Glomerular visceral epithelial cell (primary cell): ENCODE measurements at regions not wholly inside any gene's neighbourhood (a gene's known extent, or its start where the extent isn't known, plus 50 kb on each side); places are given as distances from the start of the nearest gene placed in this dataset.
A peak's percentile ranks its signal among the peaks of the same experiment; 100 is the strongest.
"Not testable (repeated sequence)": the region's sequence is repeated elsewhere in the genome, so short reads cannot be mapped to it uniquely, and the experiment has no call there.

Experiments
- DNase-seq: peaks from one replicate; pipeline ENCODE4 v3.0.0-alpha.2; 2016; ENCODE audit errors: extremely low spot score

DNA sequence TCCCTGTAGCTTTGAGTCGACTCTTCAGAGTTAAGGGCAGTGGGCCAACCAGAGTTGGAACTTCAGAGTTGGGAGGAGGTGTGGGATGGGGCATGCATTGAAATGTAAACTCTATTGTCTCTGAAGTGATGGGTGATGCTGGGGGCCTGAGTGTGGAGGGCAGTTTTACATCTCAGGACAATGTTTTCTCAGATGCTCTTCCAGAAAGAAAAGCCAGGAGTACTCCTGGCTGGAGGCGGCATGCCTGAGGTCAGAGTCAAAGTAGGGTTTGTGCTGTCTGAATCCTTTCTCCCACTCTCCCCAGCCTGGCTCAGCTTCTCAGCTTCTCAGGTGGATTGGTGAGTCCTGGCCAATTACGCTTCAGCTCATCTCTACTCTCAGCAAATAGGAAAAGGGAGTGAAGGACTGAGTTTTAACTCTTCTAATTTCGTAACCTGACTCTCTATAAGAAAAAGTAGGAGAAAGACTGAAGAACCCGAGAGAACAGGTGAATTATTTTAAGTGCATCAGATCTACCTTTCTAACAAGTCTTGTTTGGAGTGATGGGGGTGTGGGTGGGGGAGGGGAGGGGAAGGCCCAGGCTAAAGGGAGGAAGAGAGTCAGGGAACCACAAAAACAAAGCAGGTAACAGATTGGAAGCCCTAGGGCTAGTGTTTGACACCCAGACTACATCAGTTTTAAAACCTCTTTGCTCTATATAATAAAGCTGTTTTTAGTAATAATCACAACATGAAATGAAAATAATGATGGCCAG lies 107.5 kb upstream of the PELI1 start:
- DNase-seq = no peak

DNA sequence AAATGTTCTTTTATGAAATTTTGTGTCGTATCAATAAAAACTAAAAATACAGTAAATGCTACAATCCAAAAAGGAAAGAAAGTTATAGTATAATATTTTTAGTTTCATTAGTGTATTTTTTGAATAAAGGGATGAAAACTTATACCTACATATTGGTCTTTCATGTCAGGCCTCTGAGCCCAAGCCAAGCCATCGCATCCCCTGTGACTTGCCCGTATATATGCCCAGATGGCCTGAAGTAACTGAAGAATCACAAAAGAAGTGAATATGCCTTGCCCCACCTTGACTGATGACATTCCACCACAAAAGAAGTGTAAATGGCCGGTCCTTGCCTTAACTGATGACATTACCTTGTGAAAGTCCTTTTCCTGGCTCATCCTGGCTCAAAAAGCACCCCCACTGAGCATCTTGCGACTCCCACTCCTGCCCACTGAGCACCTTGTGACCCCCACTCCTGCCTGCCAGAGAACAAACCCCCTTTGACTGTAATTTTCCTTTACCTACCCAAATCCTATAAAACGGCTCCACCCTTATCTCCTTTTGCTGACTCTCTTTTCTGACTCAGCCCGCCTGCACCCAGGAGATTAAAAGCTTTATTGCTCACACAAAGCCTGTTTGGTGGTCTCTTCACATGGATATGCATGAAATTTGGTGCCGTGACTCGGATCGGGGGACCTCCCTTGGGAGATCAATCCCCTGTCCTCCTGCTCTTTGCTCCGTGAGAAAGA lies 108.2 kb upstream of the PELI1 start:
- DNase-seq = not testable (repeated sequence)

DNA sequence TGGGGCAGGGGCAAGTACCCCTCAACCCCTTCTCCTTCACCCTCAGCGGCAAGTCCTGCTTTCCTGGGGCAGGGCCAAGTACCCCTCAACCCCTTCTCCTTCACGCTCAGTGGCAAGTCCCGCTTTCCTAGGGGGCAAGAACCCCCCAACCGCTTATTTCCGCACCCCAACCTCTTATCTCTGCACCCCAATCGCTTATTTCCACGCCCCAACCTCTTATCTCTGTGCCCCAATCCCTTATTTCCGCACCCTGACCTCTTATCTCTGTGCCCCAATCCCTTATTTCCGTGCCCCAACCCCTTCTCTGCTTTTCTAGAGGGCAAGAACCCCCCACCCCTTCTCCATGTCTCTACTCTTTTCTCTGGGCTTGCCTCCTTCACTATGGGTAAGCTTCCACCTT lies 109.2 kb upstream of the PELI1 start:
- not testable (repeated sequence) for DNase-seq

DNA sequence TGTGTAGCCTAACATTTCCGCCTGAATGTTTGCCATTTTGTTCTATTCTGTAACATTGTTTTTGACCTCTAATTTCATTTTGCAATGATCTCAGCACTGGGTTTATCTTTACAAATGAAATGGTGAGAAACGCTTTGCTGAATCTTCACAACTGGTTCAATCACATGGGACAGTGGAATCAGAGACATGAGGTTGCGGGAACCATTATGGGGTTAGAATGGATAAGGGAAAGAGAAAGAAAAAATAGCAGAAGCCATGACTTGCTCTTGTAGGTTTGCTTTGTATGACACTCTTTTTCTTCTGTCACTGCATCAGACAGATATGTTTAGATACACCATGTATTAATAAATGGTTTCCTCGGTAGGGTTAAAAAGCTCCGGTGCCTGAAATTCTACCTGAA lies 114.3 kb upstream of the PELI1 start:
- DNase-seq = no peak

GRCh38 chr2:64259312-64259711 lies 115.1 kb upstream of the PELI1 start:
- DNase-seq = no peak

- DNase-seq = no peak
Measured at GRCh38 chr2:64260093-64260803, 116.0 kb upstream of the PELI1 start.

- DNase-seq = no peak
Measured at GRCh38 chr2:64260817-64261216, 116.6 kb upstream of the PELI1 start.

DNA sequence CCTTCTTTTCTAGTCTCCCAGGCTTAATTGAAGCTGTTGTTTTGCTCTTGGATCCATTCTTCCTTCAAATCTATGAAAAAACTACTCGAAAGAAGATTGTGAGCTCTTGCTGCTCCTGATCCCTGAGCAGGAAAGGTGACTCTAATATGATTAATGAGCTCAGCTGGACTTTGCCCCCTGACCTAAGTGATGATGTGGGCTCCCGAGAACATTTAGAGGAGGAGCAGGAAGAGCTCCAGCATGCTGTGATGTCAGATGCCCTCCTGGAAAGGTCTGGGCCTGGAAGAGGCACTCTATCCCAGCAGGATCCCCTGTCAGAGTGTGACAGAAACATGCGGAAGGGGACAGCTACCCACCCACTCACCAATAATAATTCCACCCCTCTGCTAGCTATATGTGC lies 117.9 kb upstream of the PELI1 start:
- DNase-seq = no peak

- DNase-seq = no peak
Measured at GRCh38 chr2:64262816-64263215, 118.6 kb upstream of the PELI1 start.

- peak; percentile 59 for DNase-seq
Measured at GRCh38 chr2:64263315-64263714, 119.1 kb upstream of the PELI1 start.

DNA sequence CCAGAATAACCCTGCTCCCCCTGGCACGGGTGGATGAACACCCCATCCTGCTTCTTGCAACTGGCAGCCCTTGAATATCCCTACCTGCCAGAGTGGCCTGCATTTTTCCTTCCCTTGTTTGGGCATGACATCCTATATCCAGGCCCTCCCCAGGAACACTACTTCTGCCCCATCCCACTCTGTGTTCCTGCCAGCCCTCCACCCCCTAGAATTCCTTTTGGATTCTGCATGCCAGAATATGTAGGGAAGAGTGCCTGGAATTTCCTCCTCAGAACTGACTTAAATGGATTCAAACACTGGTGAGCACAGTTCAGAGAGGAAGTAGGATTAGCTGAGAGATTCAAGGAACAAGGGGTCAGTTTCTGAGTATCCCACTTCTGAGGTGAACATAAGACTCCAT lies 123.5 kb upstream of the PELI1 start:
- no peak for DNase-seq

DNA sequence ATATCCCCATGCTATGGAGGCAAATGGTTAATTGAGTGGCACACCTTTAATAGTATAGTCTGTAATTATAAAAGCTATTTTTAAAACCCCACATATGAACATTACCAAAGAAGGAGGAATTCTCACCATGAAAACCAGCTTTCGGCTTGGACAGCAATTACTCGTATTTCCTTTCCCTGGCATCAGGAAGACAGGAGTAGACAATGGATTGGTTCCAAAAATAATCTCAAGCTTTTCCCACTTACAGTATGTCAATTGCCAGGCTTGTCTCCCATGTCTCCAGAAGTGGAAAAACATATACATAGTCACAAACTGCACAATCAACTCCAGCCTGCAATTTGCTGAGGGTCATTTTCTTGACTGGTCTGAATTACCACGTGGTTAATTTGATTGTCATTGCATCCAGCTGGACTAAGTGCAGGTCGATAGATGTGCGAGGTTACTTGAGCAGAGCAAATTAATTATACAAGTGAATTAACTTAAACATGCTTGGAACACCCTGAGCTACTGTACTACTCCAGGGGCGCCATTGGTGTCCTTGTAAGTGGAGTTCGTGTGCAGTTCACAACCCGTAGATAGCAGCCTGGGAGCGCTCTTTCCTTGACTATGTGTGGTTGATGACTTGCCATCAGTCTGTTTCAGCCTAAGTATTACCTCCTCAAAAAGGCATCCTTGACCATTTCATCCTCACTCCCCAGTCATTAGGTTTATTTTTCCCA lies 124.3 kb upstream of the PELI1 start:
- DNase-seq = no peak

GRCh38 chr2:64273524-64274398 lies 129.5 kb upstream of the PELI1 start:
- peak; percentile 90 for DNase-seq

GRCh38 chr2:64274399-64275173 lies 130.4 kb upstream of the PELI1 start:
- peak; percentile 35 for DNase-seq

GRCh38 chr2:64275174-64275466 lies 130.9 kb upstream of the PELI1 start:
- DNase-seq = no peak

- peak; percentile 73 for DNase-seq
Measured at GRCh38 chr2:64276417-64277095, 132.3 kb upstream of the PELI1 start.

GRCh38 chr2:64277101-64277849 lies 133.1 kb upstream of the PELI1 start:
- peak; percentile 20 for DNase-seq

- DNase-seq = not testable (repeated sequence)
Measured at GRCh38 chr2:64280812-64281211, 136.6 kb upstream of the PELI1 start.

DNA sequence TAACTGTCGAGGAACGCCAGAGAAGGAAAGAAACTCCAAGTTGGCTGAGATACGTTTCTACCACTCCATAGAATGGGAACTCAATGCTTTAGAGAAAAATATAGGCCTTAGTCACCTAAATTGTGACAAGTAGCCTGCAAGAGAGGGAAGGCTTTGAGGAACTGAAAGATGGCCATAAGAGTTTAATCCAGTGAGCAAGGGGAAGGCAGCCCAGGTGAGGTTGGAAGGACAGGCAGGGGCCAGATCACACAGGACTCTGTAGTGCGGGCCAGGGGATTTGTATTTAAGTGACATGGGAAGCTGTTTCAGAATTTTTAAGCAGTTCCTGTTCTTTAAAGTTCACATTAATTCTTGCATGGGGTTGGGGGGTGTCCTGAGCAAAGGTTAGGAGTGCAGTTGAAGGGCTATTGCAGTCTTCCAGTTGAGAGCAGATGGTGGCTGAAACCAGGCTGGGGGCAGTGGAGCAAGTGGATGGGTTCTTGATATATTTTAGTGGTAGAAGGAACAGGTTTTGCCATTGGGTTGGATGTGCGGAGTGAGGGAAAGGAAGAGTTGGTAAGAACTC lies 138.9 kb upstream of the PELI1 start:
- no peak for DNase-seq
